ENCODE measurements at regions not wholly inside any gene's neighbourhood (a gene's known extent, or its start where the extent isn't known, plus 50 kb on each side); places are given as distances from the start of the nearest gene placed in this dataset.
"Not testable (repeated sequence)": the region's sequence is repeated elsewhere in the genome, so short reads cannot be mapped to it uniquely, and the experiment has no call there.

DNA sequence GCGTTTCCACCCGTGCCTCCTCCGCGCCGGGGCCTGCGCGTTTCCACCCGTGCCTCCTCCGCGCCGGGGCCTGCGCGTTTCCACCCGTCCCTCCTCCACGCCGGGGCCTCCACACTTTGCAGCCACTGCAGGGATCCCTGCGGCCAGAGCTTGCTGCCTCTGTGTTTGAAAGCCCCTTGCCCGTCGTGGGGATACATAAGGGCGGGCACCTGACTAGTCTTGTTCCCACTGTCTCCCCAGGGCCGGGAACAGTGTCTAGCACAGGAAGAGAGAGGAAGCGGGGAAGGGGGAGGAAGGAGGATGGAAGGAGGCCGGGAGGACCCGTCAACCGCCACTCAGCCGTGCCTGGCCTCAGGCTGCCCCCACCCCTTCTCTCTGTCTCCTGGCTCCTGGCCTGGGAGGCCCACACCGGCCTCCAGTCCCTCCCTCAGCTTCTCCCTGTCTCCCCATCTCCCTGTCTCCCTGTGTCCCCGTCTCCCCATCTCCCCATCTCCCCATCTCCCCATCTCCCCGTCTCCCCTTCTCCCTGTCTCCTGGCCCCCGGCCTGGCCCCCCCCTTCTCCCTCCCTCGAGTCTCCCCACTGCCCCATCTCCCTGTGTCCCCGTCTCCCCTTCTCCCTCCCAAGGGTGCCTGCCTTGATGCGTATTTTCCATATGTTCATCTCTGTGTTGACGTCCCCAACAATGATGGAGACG is 155.6 kb upstream of the ZNF469 start:
- in situ Hi-C loops (cut with HindIII; ENCODE audit: low sequenced_read_pairs) = not testable (repeated sequence)

GRCh38 chr16:88227722-88228482 is 154.9 kb upstream of the ZNF469 start:
- in situ Hi-C loops (cut with HindIII; ENCODE audit: low sequenced_read_pairs) = not testable (repeated sequence)

- in situ Hi-C loops (cut with HindIII; ENCODE audit: low sequenced_read_pairs) = not testable (repeated sequence)
These were observed 154.0 kb upstream of the ZNF469 start for GRCh38 chr16:88228751-88229150.

- in situ Hi-C loops (cut with HindIII; ENCODE audit: low sequenced_read_pairs) = not testable (repeated sequence)
These were observed 153.0 kb upstream of the ZNF469 start for GRCh38 chr16:88229710-88230109.

GRCh38 chr16:88230276-88230966 is 152.3 kb upstream of the ZNF469 start:
- in situ Hi-C loops (cut with HindIII; ENCODE audit: low sequenced_read_pairs) = not testable (repeated sequence)

- in situ Hi-C loops (cut with HindIII; ENCODE audit: low sequenced_read_pairs) = not testable (repeated sequence)
These were observed 151.7 kb upstream of the ZNF469 start for GRCh38 chr16:88230967-88231615.

DNA sequence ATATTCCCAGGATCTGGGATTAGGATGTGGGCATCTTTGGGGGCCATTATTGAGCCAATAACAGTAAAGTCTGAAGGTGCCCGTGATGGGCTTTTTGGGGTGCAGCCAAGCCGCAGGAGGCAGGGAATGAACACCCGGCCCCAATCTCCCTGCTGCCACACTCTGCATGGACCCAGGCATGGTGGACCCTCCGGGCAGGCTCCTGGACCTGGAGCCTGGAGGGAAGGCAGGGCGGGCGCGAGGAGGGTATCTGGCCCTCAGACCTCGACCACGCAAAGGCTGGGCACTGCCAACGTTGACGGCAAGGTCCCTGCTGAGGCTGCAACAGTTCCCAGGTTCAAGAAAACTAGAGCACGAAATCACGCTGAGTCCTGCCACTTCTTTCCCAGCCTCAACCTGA is 150.9 kb upstream of the ZNF469 start:
- in situ Hi-C loops (cut with HindIII; ENCODE audit: low sequenced_read_pairs) = not testable (repeated sequence)

GRCh38 chr16:88232401-88233258 is 150.1 kb upstream of the ZNF469 start:
- in situ Hi-C loops (cut with HindIII; ENCODE audit: low sequenced_read_pairs) = not testable (repeated sequence)

GRCh38 chr16:88233621-88234420 is 148.9 kb upstream of the ZNF469 start:
- in situ Hi-C loops (cut with HindIII; ENCODE audit: low sequenced_read_pairs) = not testable (repeated sequence)

- in situ Hi-C loops (cut with HindIII; ENCODE audit: low sequenced_read_pairs) = not testable (repeated sequence)
These were observed 148.1 kb upstream of the ZNF469 start for GRCh38 chr16:88234421-88235271.

- in situ Hi-C loops (cut with HindIII; ENCODE audit: low sequenced_read_pairs) = not testable (repeated sequence)
These were observed 147.1 kb upstream of the ZNF469 start for GRCh38 chr16:88235691-88236090.

DNA sequence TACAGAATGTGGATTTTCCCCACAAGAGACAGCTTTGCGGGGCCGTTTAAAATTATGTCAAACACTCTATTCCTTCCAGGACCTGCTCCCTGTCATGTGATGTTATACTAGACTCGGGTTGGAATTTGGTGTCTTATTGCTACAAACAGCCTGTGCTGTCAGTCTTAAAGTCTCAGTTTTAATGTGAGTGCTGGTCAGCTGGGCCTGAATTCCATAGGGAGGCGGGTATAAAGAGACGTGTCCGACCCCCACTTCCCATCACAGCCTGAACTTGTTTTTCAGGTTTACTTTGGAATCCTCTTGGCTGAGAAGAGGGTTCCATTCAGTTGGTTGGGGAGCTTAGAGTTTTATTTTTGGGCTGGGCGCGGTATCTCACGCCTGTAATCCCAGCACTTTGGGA is 146.5 kb upstream of the ZNF469 start:
- in situ Hi-C loops (cut with HindIII; ENCODE audit: low sequenced_read_pairs) = not testable (repeated sequence)

DNA sequence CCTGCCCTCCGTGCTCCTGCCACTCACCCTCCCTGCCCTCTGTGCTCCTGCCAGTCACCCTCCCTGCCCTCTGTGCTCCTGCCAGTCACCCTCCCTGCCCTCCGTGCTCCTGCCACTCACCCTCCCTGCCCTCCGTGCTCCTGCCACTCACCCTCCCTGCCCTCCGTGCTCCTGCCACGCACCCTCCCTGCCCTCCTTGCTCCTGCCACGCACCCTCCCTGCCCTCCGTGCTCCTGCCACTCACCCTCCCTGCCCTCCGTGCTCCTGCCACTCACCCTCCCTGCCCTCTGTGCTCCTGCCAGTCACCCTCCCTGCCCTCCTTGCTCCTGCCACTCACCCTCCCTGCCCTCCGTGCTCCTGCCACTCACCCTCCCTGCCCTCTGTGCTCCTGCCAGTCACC is 145.4 kb upstream of the ZNF469 start:
- in situ Hi-C loops (cut with HindIII; ENCODE audit: low sequenced_read_pairs) = not testable (repeated sequence)

DNA sequence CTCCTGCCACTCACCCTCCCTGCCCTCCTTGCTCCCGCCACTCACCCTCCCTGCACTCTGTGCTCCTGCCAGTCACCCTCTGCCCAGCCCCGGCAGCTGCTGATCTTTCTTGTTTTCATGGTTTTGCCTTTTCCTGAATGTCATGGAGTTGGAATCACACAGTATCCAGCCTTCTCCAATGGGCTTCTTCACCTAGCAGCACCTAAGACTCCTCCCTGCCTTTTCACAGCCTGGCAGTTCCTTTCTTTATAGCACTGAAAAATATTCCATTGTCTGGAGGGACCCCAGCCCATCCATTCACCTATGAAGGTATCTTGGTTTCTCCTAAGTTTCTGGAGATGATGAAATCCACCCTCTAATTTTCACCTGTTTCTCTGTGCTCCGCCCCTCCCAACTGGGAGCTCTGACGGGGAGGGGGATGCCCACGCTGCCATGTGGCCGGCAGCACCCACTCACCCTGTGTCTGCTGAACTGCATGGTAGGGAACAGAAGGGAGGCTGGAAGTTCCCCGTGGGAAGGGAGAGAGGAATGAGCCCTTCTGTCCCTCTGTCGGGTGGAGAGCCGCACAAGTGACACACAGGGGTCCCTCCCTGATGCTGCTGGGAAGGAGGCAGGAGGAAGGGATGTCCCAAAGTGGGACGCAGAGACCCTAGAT is 144.9 kb upstream of the ZNF469 start:
- in situ Hi-C loops (cut with HindIII; ENCODE audit: low sequenced_read_pairs) = not testable (repeated sequence)

GRCh38 chr16:88238732-88239274 is 144.0 kb upstream of the ZNF469 start:
- in situ Hi-C loops (cut with HindIII; ENCODE audit: low sequenced_read_pairs) = not testable (repeated sequence)

DNA sequence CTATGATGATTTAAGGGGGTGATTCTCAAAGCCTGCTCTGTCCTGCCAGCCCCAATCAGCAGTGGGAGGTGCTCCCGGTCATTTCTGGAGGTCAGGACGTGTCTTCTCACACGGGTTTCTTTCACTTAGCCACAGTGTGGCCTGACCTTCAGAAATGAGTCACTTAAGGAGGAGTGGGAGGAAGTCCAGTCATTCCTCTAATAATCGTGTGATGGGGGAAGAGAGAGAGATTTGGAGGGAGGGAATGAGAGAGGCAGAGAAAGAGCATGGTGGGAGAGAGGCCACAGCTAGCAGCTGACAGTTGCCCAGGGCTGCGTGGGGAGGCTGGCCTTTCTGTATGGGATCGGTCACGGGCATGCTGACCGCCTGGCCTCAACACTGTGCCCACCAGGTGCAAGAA is 142.6 kb upstream of the ZNF469 start:
- in situ Hi-C loops (cut with HindIII; ENCODE audit: low sequenced_read_pairs) = not testable (repeated sequence)

DNA sequence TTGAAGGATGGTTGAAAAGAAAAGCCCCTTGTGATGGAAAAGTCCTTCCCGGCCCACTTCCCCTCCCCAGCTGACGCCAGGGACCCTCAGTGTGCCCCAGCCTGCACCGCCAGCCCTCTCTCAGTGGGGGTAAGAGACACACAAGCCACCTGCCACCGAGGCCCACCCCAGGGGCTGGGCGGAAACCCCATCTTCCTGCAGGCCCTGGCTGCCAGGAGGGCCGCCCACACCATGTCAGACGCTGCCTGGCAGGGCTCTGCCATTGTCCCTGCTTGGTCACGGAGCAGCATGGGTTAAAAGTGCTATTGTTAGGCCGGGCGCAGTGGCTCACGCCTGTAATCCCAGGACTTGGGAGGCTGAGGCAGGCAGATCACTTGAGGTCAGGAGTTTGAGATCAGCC is 142.0 kb upstream of the ZNF469 start:
- in situ Hi-C loops (cut with HindIII; ENCODE audit: low sequenced_read_pairs) = not testable (repeated sequence)

Data from DLD1 (cell line).